Stomach smooth muscle (tissue), 2 donors: ENCODE measurements at regions not wholly inside any gene's neighbourhood (a gene's known extent, or its start where the extent isn't known, plus 50 kb on each side); places are given as distances from the start of the nearest gene placed in this dataset.

Source experiments
- H3K27ac ChIP-seq: one replicate; pipeline ENCODE4 v1.7.0; 2013; ENCODE audit warnings: mild to moderate bottlenecking, low read length, inconsistent platforms
- H3K27me3 ChIP-seq, 2 donors: one replicate each; pipeline ENCODE4 v1.7.0; 2013; ENCODE audit warnings: low read length in 2 of 2; ENCODE audit not compliant: insufficient read depth in 2 of 2, control insufficient read depth in 1 of 2
- H3K36me3 ChIP-seq, 2 donors: one replicate each; pipeline ENCODE4 v1.7.0; 2013; ENCODE audit warnings: low read length in 2 of 2; ENCODE audit not compliant: control insufficient read depth in 2 of 2, insufficient read depth in 2 of 2
- H3K4me1 ChIP-seq: one replicate; pipeline ENCODE4 v1.7.0; 2013; ENCODE audit warnings: low read length; ENCODE audit not compliant: control insufficient read depth, insufficient read depth
- H3K4me3 ChIP-seq, 2 donors: one replicate each; pipeline ENCODE4 v1.7.0; 2013; ENCODE audit warnings: low read length in 2 of 2
- H3K9ac ChIP-seq, 2 donors: one replicate each; pipeline ENCODE4 v1.7.0; 2013; ENCODE audit warnings: low read length in 2 of 2, mild to moderate bottlenecking in 1 of 2
- H3K9me3 ChIP-seq, 2 donors: one replicate each; pipeline ENCODE4 v1.7.0; 2013; ENCODE audit warnings: low read length in 2 of 2; ENCODE audit not compliant: control insufficient read depth in 2 of 2
- donor health status: healthy.
- donor health status: Pancreatic carcinoma.

DNA sequence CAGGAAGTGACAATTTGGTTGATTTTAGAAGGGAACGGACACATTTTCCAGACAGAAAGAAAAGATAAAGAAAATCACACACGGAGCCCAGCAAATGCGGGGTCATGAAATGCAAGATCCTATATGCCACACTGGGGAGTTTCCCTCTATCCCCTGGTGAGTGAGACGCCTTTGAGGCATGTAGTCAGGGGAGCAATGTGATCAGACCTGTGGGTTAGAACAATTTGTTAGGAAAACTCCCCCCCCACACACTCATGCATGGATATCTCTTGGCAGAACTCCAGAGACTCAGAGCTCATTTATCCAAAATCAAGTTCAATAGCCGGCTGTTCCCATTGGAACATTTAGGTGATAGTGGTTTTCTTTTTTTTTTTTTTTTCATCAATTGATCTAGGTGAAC is 71.7 kb upstream of the TRIO start:
- H3K9ac ChIP-seq: no peak overlapping the region
- H3K36me3 ChIP-seq: no peaks in the 10 kb centered on the region
- H3K4me3 ChIP-seq: no peak overlapping the region

DNA sequence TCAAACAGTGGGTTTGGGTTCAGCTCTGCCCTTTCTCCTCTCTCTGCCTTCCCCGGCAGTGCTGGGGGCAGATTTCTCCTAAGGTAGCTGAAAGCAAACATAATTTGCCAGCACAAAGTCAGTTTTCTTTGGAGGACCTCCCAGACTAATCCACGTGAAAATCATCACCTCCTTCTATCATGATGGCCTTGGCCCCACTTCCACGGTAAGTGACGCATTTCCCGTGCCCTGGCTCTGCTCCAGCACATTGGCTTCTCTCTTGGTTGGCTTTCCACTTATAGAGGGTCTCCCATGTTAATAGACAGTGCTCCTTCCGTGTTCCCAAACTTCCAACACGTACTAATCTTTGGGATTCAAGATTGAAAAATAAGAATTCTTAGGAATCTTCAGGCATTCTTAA is 74.1 kb upstream of the TRIO start:
- Histone ChIP-seq H3K9me3 (no peaks in the 10 kb centered on the region), H3K4me1 (no peaks in the 10 kb centered on the region), H3K27ac (no peak overlapping the region), H3K36me3 (no peaks in the 10 kb centered on the region), H3K4me3 (no peak overlapping the region), H3K27me3 (no peaks in the 10 kb centered on the region), H3K9ac (no peak overlapping the region)

More for the DNA sequence above, 71.7 kb upstream of the TRIO start:
- no peaks in the 10 kb centered on the region for H3K9me3 ChIP-seq
- no peak overlapping the region for H3K27ac ChIP-seq
- H3K27me3 ChIP-seq: no peaks in the 10 kb centered on the region
- H3K4me1 ChIP-seq: no peaks in the 10 kb centered on the region

DNA sequence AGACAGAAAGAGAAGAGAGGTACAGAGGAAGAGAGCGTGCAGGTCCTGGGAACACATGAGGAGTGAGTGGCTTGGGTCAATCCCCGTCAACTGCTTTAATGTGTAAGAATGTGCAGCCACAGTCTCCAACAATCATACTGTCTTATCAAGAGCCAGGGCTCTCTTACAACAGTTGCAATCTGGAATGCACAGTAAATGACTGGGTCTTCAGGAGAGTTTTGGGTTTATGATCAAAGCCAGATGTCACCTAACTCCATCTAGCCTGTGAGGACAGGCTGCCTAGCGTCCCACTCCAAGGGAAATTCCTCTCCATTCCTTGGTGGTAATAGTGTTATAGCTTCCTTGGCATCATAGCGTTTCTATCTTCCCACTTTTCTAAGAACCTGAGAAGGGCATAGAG is 75.0 kb upstream of the TRIO start:
- no peaks in the 10 kb centered on the region for H3K4me1 ChIP-seq
- no peak overlapping the region for H3K4me3 ChIP-seq
- no peaks in the 10 kb centered on the region for H3K36me3 ChIP-seq
- H3K27me3 ChIP-seq: no peaks in the 10 kb centered on the region
- no peak overlapping the region for H3K9ac ChIP-seq
- no peak overlapping the region for H3K27ac ChIP-seq
- H3K9me3 ChIP-seq: no peaks in the 10 kb centered on the region

DNA sequence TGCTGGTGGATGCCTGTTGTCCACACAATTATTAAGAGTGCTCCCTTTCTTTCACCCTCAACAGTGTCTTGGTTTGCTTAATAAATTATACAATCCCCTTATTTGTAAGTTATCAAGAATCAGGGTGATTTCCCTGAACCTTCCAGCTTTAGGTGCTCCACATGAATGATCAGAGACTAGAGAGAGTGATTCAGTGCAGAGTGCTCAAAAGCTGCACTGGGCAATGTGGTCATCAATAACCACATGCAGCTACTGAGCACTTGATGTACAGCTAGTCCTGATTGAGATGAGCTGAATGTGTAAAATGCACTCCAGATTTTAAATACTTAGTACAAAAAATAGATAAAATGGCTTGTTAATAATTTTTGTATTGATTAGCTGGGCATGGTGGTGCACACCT is 76.8 kb upstream of the TRIO start:
- no peak overlapping the region for H3K27ac ChIP-seq
- H3K36me3 ChIP-seq: no peaks in the 10 kb centered on the region
- no peaks in the 10 kb centered on the region for H3K4me1 ChIP-seq
- H3K9ac ChIP-seq: no peak overlapping the region
- no peak overlapping the region for H3K4me3 ChIP-seq
- no peaks in the 10 kb centered on the region for H3K27me3 ChIP-seq
- H3K9me3 ChIP-seq: no peaks in the 10 kb centered on the region

DNA sequence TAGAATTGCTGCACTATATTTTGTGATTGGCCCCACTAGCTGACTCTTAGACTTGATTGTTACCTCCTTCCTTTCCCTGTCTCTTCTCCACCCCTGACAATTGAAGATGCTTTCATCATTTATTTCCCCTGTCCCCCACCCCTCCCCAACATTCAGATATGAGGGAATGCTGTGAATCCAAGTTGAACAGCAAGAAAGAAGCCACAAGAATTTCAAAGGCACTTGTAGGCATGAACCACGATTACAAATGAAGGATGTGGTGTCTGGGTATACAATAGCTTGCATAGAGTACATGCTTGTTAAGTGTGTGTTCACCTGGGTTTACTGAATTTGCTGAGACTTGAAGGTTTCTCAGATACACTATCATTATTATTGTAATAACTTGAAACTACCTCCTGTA is 78.3 kb upstream of the TRIO start:
- Histone ChIP-seq H3K36me3 (no peaks in the 10 kb centered on the region), H3K9ac (no peak overlapping the region), H3K9me3 (no peaks in the 10 kb centered on the region), H3K4me1 (no peaks in the 10 kb centered on the region), H3K4me3 (no peak overlapping the region), H3K27ac (no peak overlapping the region), H3K27me3 (no peaks in the 10 kb centered on the region)

DNA sequence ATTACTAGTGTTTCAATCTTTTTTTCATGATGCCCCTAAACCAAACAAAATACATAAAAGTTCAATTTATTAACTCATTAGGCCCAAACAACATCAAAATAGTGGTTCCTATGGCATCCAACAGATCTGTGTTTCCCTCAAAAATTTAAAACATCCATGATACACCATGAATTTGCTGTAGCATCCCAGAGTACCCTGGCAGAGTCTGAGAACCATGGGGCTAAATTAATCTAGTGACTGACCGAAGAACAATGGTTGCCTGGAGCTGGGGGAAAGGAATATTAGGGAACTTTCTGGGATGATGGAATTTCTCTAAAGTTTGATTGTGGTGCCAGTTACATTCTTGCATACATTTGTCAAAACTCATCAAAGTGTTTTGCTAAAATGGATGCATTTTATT is 79.5 kb upstream of the TRIO start:
- Histone ChIP-seq H3K4me1 (no peaks in the 10 kb centered on the region), H3K4me3 (no peak overlapping the region), H3K9me3 (no peaks in the 10 kb centered on the region), H3K27ac (no peak overlapping the region), H3K9ac (no peak overlapping the region), H3K27me3 (no peaks in the 10 kb centered on the region), H3K36me3 (no peaks in the 10 kb centered on the region)

DNA sequence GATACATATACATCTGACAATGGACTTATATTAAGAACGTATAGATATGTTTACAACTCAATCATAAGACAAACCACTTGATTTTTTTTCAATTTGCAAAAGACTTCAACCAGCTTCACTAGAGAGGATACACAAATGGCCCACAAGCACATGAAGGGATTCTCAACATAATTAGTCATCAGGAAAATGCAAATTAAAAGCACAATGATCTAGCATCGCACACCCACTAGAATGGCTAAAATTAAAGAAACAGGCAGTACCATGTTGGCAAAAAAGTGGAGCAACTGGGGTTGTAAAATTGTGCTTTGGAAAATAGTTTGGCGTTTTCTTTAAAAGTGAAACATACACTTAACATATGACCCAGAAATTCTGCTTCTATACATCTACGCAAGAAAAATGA is 80.0 kb upstream of the TRIO start:
- no peak overlapping the region for H3K9ac ChIP-seq
- no peaks in the 10 kb centered on the region for H3K27me3 ChIP-seq
- H3K4me3 ChIP-seq: no peak overlapping the region
- no peaks in the 10 kb centered on the region for H3K9me3 ChIP-seq
- H3K4me1 ChIP-seq: no peaks in the 10 kb centered on the region
- H3K36me3 ChIP-seq: no peaks in the 10 kb centered on the region
- H3K27ac ChIP-seq: no peak overlapping the region

DNA sequence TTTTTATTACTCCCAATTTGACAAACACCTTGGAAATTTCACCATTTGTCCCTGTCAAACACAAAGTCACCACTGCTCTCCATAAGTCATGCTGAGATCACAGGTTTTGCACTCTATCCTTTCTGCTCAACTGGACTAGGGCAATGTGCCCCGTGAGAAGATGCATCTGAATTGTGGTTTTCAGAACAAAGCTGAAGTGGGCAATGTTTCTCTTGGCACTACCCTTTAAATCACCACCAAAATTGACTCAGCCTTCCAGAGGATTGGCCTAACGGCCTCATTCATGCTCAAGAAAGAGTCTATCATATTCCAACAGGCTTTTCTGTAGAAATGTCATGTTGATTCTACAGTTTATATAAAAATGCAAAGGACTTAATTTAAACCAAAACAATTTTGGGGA is 81.0 kb upstream of the TRIO start:
- H3K4me1 ChIP-seq: no peaks in the 10 kb centered on the region
- H3K4me3 ChIP-seq: no peak overlapping the region

DNA sequence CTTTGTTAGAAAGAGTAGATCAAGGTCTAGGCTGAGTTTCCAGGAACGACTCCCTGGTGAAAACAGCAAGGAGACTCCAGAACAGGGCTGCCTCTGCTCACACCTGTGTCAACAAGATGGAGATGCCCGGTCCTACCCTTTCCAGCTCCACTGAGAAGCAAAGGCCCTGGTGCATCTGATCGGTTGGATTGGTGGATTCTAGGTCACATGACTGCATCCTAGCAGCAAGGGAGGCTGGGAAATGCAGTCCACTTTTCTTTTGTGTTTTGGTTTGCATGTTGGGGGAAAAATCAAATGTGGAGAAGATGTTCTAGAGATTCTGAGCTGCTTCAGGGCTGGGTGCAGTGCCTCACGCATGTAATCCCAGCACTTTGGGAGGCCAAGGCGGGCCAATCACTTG is 82.0 kb upstream of the TRIO start:
- Histone ChIP-seq H3K4me3 (no peak overlapping the region), H3K4me1 (no peaks in the 10 kb centered on the region), H3K9me3 (no peaks in the 10 kb centered on the region), H3K9ac (no peak overlapping the region), H3K27ac (no peak overlapping the region), H3K36me3 (no peaks in the 10 kb centered on the region), H3K27me3 (no peaks in the 10 kb centered on the region)

More for the DNA sequence above, 81.0 kb upstream of the TRIO start:
- Histone ChIP-seq H3K9me3 (no peaks in the 10 kb centered on the region), H3K27ac (no peak overlapping the region), H3K36me3 (no peaks in the 10 kb centered on the region), H3K27me3 (no peaks in the 10 kb centered on the region), H3K9ac (no peak overlapping the region)

DNA sequence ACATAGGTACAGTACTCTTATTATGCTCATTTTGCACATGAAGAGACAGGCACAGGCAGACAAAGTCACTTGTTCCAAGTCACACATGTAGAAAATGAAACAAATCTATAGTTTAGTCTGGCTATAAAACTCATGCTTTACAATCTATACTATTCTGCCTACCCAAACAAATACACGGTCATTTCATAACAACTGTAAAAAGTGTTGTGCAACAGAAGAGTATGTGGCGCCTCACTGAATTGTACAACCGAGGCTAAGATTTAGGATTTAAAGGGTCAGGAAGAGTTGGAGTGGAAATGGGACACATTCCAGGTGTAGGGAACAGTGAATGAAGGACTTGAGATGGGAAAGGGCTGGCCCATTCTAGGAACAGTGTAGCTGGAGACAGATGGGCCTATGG is 82.9 kb upstream of the TRIO start:
- Histone ChIP-seq H3K4me3 (no peak overlapping the region), H3K9me3 (no peaks in the 10 kb centered on the region), H3K4me1 (no peaks in the 10 kb centered on the region), H3K27me3 (no peaks in the 10 kb centered on the region), H3K27ac (no peak overlapping the region), H3K9ac (no peak overlapping the region), H3K36me3 (no peaks in the 10 kb centered on the region)

DNA sequence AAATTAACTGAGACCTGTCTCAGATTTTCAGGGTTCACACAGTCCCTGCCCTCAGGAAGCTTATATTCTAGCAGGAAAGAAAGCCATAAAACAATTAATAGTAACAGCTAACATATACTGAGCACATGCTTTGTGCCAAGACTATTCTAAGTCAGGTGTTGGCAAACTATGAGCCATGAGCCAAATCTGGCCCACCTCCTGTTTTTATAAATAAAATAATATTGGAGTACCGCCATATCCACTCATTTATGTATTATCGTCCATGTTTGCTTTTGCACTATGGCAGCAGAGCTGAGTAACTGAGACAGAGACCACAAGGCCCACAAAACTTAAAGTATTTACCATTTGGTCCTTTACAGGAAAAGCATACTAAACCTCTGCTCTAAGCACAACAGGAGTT is 83.3 kb upstream of the TRIO start:
- Histone ChIP-seq H3K27ac (no peak overlapping the region), H3K4me3 (no peak overlapping the region), H3K36me3 (no peaks in the 10 kb centered on the region), H3K9me3 (no peaks in the 10 kb centered on the region), H3K9ac (no peak overlapping the region), H3K4me1 (no peaks in the 10 kb centered on the region), H3K27me3 (no peaks in the 10 kb centered on the region)

DNA sequence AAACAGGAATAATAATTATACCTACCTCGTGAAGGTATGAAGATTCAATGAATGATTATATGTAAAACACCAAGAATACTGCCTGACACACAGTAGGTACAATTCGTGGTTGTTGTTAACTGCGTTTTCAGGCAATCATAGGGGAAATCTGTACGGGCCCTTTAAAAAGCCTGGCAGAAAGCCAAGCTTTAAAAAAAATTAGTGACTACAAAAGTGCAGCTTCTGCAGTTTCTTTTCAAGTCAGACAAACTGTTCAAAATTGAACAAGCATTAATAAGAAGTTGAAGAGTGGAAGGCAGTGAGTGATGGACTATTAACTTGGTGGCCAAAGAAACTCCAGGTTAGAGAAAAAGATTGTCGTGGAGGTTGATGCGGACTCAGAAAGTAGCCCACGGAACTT is 85.9 kb upstream of the TRIO start:
- Histone ChIP-seq H3K4me1 (no peaks in the 10 kb centered on the region), H3K4me3 (no peak overlapping the region), H3K27me3 (no peaks in the 10 kb centered on the region), H3K9ac (no peak overlapping the region), H3K27ac (no peak overlapping the region), H3K36me3 (no peaks in the 10 kb centered on the region), H3K9me3 (no peaks in the 10 kb centered on the region)
